ENCODE measurements at regions not wholly inside any gene's neighbourhood (a gene's known extent, or its start where the extent isn't known, plus 50 kb on each side); places are given as distances from the start of the nearest gene placed in this dataset.

DNA sequence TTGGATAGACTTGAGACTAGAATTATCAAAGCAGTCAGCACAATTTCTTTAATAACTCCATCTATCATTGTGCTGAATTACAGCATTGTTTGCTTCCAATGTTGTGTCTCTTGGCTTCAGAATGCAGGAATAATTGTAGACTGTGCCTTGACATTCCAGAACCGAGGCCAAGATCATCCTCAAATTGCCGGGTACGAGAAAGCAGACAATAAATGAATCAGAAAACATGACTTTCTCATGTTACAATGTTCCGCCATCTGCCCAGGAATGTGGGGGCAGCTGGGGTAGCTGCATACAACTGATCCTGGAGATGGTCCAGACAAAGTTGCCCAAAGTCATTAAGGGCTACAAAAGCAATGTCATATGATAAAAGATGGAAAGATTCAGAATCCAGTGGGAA, 206.2 kb upstream of the SGCD start:
- TF ChIP-seq TAF1 (IDR thresholded peaks at IDR 0.05; ENCODE audit: borderline replicate concordance, insufficient read depth, low read length), result no peak
- TF ChIP-seq, protein P1, sequence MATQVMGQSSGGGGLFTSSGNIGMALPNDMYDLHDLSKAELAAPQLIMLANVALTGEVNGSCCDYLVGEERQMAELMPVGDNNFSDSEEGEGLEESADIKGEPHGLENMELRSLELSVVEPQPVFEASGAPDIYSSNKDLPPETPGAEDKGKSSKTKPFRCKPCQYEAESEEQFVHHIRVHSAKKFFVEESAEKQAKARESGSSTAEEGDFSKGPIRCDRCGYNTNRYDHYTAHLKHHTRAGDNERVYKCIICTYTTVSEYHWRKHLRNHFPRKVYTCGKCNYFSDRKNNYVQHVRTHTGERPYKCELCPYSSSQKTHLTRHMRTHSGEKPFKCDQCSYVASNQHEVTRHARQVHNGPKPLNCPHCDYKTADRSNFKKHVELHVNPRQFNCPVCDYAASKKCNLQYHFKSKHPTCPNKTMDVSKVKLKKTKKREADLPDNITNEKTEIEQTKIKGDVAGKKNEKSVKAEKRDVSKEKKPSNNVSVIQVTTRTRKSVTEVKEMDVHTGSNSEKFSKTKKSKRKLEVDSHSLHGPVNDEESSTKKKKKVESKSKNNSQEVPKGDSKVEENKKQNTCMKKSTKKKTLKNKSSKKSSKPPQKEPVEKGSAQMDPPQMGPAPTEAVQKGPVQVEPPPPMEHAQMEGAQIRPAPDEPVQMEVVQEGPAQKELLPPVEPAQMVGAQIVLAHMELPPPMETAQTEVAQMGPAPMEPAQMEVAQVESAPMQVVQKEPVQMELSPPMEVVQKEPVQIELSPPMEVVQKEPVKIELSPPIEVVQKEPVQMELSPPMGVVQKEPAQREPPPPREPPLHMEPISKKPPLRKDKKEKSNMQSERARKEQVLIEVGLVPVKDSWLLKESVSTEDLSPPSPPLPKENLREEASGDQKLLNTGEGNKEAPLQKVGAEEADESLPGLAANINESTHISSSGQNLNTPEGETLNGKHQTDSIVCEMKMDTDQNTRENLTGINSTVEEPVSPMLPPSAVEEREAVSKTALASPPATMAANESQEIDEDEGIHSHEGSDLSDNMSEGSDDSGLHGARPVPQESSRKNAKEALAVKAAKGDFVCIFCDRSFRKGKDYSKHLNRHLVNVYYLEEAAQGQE (IDR thresholded peaks at IDR 0.05; ENCODE audit: insufficient read depth in 1 of 2, low read depth in 2 of 2, low read length in 2 of 2), result no peak
- TF ChIP-seq POLR2AphosphoS5 (IDR thresholded peaks at IDR 0.05; ENCODE audit: low read depth, low read length), result no peak
